ENCODE measurements at regions not wholly inside any gene's neighbourhood (a gene's known extent, or its start where the extent isn't known, plus 50 kb on each side); places are given as distances from the start of the nearest gene placed in this dataset.
A peak's percentile ranks its signal among the peaks of the same experiment; 100 is the strongest.
"Not testable (repeated sequence)": the region's sequence is repeated elsewhere in the genome, so short reads cannot be mapped to it uniquely, and the experiment has no call there.

DNA sequence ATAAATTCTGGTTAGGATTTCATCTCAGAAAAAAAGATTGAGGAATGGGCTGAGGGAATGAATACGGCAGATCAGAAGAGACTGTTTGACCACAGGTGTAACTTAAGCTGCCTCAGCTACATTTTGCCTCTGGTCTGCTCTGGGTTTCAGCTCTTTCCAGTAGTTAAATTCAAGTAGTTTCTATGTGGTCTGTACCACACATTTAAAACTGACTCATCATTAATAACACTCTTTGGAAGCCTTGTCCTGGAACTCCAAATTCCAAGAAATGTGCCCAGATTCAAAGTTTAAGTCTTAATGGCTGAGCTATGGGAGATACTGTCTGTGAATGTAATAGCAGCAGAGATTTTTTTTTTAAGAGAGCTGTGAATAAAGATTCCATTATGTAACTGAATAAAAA, 133.1 kb upstream of the IGSF10 start:
- H3K27me3 ChIP-seq (ENCODE audit: insufficient read depth, low read length, poor library complexity): no peaks in the 10 kb centered on the region
- H3K27ac ChIP-seq (ENCODE audit: low read length): no peak overlapping the region
- H2AFZ ChIP-seq (ENCODE audit: low read depth, low read length): no peak overlapping the region
- no peaks in the 10 kb centered on the region for H4K20me1 ChIP-seq (ENCODE audit: insufficient read depth, low read length)
- ATAC-seq (ENCODE audit: insufficient read depth, low read depth): no peak
- DNase-seq: no peak
- H3K4me1 ChIP-seq (ENCODE audit: insufficient read depth, low read length): no peaks in the 10 kb centered on the region
- no peak overlapping the region for H3K4me2 ChIP-seq (ENCODE audit: insufficient read depth, low read length)
- no peak overlapping the region for H3K4me3 ChIP-seq (ENCODE audit: low read depth in 1 of 2, low read length in 2 of 2)
- H3K9ac ChIP-seq (ENCODE audit: low read depth, low read length): no peak overlapping the region
- no peaks in the 10 kb centered on the region for H3K9me3 ChIP-seq (ENCODE audit: insufficient read depth, low read length, severe bottlenecking)
- H3K79me2 ChIP-seq (ENCODE audit: insufficient read depth, low read length): no peaks in the 10 kb centered on the region
- TF ChIP-seq EZH2 (IDR thresholded peaks at IDR 0.05; ENCODE audit: borderline replicate concordance, low read depth, low read length, severe bottlenecking): no peak
- TF ChIP-seq, protein P1, sequence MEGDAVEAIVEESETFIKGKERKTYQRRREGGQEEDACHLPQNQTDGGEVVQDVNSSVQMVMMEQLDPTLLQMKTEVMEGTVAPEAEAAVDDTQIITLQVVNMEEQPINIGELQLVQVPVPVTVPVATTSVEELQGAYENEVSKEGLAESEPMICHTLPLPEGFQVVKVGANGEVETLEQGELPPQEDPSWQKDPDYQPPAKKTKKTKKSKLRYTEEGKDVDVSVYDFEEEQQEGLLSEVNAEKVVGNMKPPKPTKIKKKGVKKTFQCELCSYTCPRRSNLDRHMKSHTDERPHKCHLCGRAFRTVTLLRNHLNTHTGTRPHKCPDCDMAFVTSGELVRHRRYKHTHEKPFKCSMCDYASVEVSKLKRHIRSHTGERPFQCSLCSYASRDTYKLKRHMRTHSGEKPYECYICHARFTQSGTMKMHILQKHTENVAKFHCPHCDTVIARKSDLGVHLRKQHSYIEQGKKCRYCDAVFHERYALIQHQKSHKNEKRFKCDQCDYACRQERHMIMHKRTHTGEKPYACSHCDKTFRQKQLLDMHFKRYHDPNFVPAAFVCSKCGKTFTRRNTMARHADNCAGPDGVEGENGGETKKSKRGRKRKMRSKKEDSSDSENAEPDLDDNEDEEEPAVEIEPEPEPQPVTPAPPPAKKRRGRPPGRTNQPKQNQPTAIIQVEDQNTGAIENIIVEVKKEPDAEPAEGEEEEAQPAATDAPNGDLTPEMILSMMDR (IDR thresholded peaks at IDR 0.05; ENCODE audit: borderline replicate concordance, extremely low read depth, low read length, poor library complexity, severe bottlenecking): no peak
- H3K36me3 ChIP-seq (ENCODE audit: insufficient read depth, low read length): no peaks in the 10 kb centered on the region

DNA sequence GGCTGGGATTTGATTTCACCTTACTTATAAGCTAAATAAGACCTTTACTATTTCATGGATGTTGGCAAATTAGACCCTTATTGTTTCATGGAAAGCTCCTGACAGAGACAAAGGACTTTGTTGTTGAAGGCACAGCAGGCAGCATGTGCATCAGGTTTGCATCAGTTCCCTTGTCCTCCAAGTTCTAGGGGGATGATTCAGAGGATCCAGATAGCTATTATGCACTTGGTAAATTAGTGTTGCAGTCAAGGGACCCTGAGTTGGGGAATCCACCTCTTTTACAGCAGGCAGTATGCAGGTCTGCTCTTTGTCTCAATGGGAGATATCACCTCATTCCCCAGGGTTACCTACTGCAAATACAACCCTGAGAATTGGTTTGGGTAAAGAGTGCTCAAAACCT, 131.4 kb upstream of the IGSF10 start:
- no peak overlapping the region for H3K9ac ChIP-seq (ENCODE audit: low read depth, low read length)
- no peak for ATAC-seq (ENCODE audit: insufficient read depth, low read depth)
- H3K4me1 ChIP-seq (ENCODE audit: insufficient read depth, low read length): no peaks in the 10 kb centered on the region
- H3K27me3 ChIP-seq (ENCODE audit: insufficient read depth, low read length, poor library complexity): no peaks in the 10 kb centered on the region
- H3K4me3 ChIP-seq (ENCODE audit: low read depth in 1 of 2, low read length in 2 of 2): no peak overlapping the region
- H3K4me2 ChIP-seq (ENCODE audit: insufficient read depth, low read length): no peak overlapping the region
- 0 out of 2 replicates have a peak overlapping the region, but pooled peaks have one; percentile 38 for H2AFZ ChIP-seq (ENCODE audit: low read depth, low read length)
- no peak overlapping the region for H3K27ac ChIP-seq (ENCODE audit: low read length)
- peaks cover 4% of the 10 kb centered on the region for H3K9me3 ChIP-seq (ENCODE audit: insufficient read depth, low read length, severe bottlenecking)
- no peaks in the 10 kb centered on the region for H4K20me1 ChIP-seq (ENCODE audit: insufficient read depth, low read length)
- no peaks in the 10 kb centered on the region for H3K36me3 ChIP-seq (ENCODE audit: insufficient read depth, low read length)
- H3K79me2 ChIP-seq (ENCODE audit: insufficient read depth, low read length): no peaks in the 10 kb centered on the region
- no peak for DNase-seq
- TF ChIP-seq, protein P1 (IDR thresholded peaks at IDR 0.05; ENCODE audit: borderline replicate concordance, extremely low read depth, low read length, poor library complexity, severe bottlenecking): no peak
- no peak for TF ChIP-seq EZH2 (IDR thresholded peaks at IDR 0.05; ENCODE audit: borderline replicate concordance, low read depth, low read length, severe bottlenecking)

DNA sequence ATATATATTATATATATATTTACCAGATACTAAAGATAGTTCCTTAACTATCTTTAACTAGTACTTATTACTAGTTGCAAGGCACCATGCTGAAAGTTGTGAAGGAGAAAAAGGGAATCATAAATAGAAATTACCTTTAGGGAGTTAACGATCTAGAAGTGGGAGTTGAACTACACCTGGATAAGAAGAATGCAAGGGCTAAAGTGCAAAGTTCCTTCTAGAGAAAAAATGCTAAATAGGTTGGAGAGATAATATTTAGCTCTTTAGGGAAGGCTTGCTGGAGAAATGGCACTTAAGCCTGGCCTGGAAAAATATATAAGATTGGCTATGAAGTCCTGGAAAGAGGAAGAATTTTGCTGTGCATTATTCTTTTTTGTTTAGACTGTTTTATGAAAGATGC, 130.6 kb upstream of the IGSF10 start:
- H3K9ac ChIP-seq (ENCODE audit: low read depth, low read length): no peak overlapping the region
- H3K9me3 ChIP-seq (ENCODE audit: insufficient read depth, low read length, severe bottlenecking): peaks cover 8% of the 10 kb centered on the region
- no peak overlapping the region for H3K27ac ChIP-seq (ENCODE audit: low read length)
- TF ChIP-seq EZH2 (IDR thresholded peaks at IDR 0.05; ENCODE audit: borderline replicate concordance, low read depth, low read length, severe bottlenecking): no peak
- TF ChIP-seq, protein P1 (IDR thresholded peaks at IDR 0.05; ENCODE audit: borderline replicate concordance, extremely low read depth, low read length, poor library complexity, severe bottlenecking): no peak
- DNase-seq (no peak), ATAC-seq (ENCODE audit: insufficient read depth, low read depth) (no peak)
- H3K4me3 ChIP-seq (ENCODE audit: low read depth in 1 of 2, low read length in 2 of 2): no peak overlapping the region
- no peaks in the 10 kb centered on the region for H3K79me2 ChIP-seq (ENCODE audit: insufficient read depth, low read length)
- H3K27me3 ChIP-seq (ENCODE audit: insufficient read depth, low read length, poor library complexity): no peaks in the 10 kb centered on the region
- no peak overlapping the region for H3K4me2 ChIP-seq (ENCODE audit: insufficient read depth, low read length)
- no peaks in the 10 kb centered on the region for H3K36me3 ChIP-seq (ENCODE audit: insufficient read depth, low read length)
- H4K20me1 ChIP-seq (ENCODE audit: insufficient read depth, low read length): no peaks in the 10 kb centered on the region
- no peaks in the 10 kb centered on the region for H3K4me1 ChIP-seq (ENCODE audit: insufficient read depth, low read length)
- H2AFZ ChIP-seq (ENCODE audit: low read depth, low read length): no peak overlapping the region

DNA sequence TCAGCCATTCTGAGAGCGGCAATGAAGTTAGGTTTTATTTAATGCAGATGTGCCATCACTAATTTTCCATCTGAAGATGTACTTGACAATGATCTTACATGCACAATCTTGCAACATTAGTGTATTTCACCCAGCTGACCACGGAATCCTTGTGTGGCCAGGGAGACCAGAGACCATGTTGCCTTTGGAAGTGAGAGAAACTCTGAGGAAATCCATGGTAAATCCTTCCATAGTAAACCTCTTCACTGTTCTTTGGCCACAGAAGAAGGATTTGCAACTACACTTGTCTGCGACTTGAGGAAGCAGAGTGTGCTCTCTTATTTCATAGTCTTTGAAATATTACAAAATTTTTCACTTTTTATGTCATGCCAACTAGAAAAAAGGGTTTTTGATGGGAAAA, 128.4 kb upstream of the IGSF10 start:
- Histone ChIP-seq H3K4me3 (ENCODE audit: low read depth in 1 of 2, low read length in 2 of 2) (no peak overlapping the region), H2AFZ (ENCODE audit: low read depth, low read length) (no peak overlapping the region), H3K9me3 (ENCODE audit: insufficient read depth, low read length, severe bottlenecking) (peaks cover 9% of the 10 kb centered on the region), H3K79me2 (ENCODE audit: insufficient read depth, low read length) (no peaks in the 10 kb centered on the region), H3K4me2 (ENCODE audit: insufficient read depth, low read length) (no peak overlapping the region), H3K27ac (ENCODE audit: low read length) (no peak overlapping the region), H3K4me1 (ENCODE audit: insufficient read depth, low read length) (peaks cover 12% of the 10 kb centered on the region), H3K27me3 (ENCODE audit: insufficient read depth, low read length, poor library complexity) (no peaks in the 10 kb centered on the region), H3K36me3 (ENCODE audit: insufficient read depth, low read length) (no peaks in the 10 kb centered on the region), H3K9ac (ENCODE audit: low read depth, low read length) (no peak overlapping the region), H4K20me1 (ENCODE audit: insufficient read depth, low read length) (no peaks in the 10 kb centered on the region)
- no peak for TF ChIP-seq EZH2 (IDR thresholded peaks at IDR 0.05; ENCODE audit: borderline replicate concordance, low read depth, low read length, severe bottlenecking)
- TF ChIP-seq, protein P1 (IDR thresholded peaks at IDR 0.05; ENCODE audit: borderline replicate concordance, extremely low read depth, low read length, poor library complexity, severe bottlenecking): no peak
- no peak for DNase-seq
- ATAC-seq (ENCODE audit: insufficient read depth, low read depth): no peak

DNA sequence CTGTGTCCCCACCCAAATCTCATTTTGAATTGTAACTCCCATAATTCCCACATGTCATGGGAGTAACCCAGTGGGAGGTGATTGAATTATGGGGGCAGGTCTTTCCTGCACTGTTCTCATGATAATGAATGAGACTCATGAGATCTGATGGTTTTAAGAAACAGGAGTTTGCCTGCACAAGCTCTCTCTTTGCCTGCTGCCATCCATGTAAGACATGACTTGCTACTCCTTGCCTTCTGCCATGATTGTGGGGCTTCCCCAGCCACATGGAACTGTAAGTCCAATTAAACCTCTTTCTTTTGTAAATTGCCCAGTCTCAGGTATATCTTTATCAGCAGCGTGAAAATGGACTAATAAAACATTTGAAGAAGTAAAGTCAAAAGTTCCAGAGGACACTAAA, 126.8 kb upstream of the IGSF10 start:
- not testable (repeated sequence) for ATAC-seq (ENCODE audit: insufficient read depth, low read depth); DNase-seq

More for the DNA sequence above, 126.8 kb upstream of the IGSF10 start:
- peaks cover 22% of the 10 kb centered on the region for H3K4me1 ChIP-seq (ENCODE audit: insufficient read depth, low read length)
- not testable (repeated sequence) for H3K79me2 ChIP-seq (ENCODE audit: insufficient read depth, low read length); H3K27ac ChIP-seq (ENCODE audit: low read length); H3K9me3 ChIP-seq (ENCODE audit: insufficient read depth, low read length, severe bottlenecking); H3K36me3 ChIP-seq (ENCODE audit: insufficient read depth, low read length); H3K4me2 ChIP-seq (ENCODE audit: insufficient read depth, low read length); H3K27me3 ChIP-seq (ENCODE audit: insufficient read depth, low read length, poor library complexity); H2AFZ ChIP-seq (ENCODE audit: low read depth, low read length); H3K4me3 ChIP-seq (ENCODE audit: low read depth in 1 of 2, low read length in 2 of 2); H4K20me1 ChIP-seq (ENCODE audit: insufficient read depth, low read length); H3K9ac ChIP-seq (ENCODE audit: low read depth, low read length)

Measured in DND-41 (cell line).